ENCODE measurements at regions not wholly inside any gene's neighbourhood (a gene's known extent, or its start where the extent isn't known, plus 50 kb on each side); places are given as distances from the start of the nearest gene placed in this dataset.

DNA sequence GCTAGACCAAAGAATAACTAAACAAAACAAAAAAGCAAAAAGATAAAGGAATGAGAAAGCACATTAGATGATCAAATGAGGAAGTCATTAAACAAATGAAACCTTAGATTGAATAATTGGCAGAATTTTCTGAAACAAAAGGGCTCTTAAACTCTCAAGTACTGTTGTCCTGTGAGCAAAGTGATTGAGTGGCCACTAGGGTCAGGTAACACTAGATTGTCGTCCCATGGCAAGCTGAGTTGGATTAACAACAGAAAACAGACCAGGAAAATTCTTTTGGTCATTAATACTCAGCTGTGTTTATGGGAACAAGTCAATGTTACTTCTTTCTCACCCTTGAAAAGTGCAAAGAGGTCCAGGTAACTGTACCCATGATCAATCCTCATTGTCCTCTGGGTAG lies 81.6 kb upstream of the MRPS30 start:
- no peak overlapping the region for H3K9ac ChIP-seq
- H3K9me3 ChIP-seq: no peaks in the 10 kb centered on the region
- no peak overlapping the region for H3K4me2 ChIP-seq
- H4K20me1 ChIP-seq (ENCODE audit: insufficient read depth): no peaks in the 10 kb centered on the region
- H3K27ac ChIP-seq (ENCODE audit: low read depth in 2 of 2, low read length in 1 of 2): no peak overlapping the region
- no peaks in the 10 kb centered on the region for H3K79me2 ChIP-seq (ENCODE audit: insufficient read depth)
- H2AFZ ChIP-seq (ENCODE audit: low read depth): no peak overlapping the region
- H3K4me1 ChIP-seq (ENCODE audit: control insufficient read depth in 1 of 2, insufficient read depth in 2 of 2, low read depth in 1 of 2, low read length in 1 of 2): no peaks in the 10 kb centered on the region
- H3K27me3 ChIP-seq (ENCODE audit: insufficient read depth): no peaks in the 10 kb centered on the region
- no peaks in the 10 kb centered on the region for H3K36me3 ChIP-seq (replicated peaks in 1 of 2; ENCODE audit: control insufficient read depth in 1 of 2, insufficient read depth in 2 of 2, low read length in 1 of 2)
- no peaks in the 10 kb centered on the region for H3K9me2 ChIP-seq
- CTCF ChIA-PET: no interaction called here
- POLR2A ChIA-PET: no interaction called here
- 0% methylated on average over 1 of the region's 1 CpG for WGBS (ENCODE audit: low lambda C conversion rate)
- DNase-seq: no peak
- TF ChIP-seq, protein P1, sequence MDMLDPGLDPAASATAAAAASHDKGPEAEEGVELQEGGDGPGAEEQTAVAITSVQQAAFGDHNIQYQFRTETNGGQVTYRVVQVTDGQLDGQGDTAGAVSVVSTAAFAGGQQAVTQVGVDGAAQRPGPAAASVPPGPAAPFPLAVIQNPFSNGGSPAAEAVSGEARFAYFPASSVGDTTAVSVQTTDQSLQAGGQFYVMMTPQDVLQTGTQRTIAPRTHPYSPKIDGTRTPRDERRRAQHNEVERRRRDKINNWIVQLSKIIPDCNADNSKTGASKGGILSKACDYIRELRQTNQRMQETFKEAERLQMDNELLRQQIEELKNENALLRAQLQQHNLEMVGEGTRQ (IDR thresholded peaks at IDR 0.05; ENCODE audit: borderline replicate concordance, low read depth, low read length): no peak
- TF ChIP-seq, protein P2, sequence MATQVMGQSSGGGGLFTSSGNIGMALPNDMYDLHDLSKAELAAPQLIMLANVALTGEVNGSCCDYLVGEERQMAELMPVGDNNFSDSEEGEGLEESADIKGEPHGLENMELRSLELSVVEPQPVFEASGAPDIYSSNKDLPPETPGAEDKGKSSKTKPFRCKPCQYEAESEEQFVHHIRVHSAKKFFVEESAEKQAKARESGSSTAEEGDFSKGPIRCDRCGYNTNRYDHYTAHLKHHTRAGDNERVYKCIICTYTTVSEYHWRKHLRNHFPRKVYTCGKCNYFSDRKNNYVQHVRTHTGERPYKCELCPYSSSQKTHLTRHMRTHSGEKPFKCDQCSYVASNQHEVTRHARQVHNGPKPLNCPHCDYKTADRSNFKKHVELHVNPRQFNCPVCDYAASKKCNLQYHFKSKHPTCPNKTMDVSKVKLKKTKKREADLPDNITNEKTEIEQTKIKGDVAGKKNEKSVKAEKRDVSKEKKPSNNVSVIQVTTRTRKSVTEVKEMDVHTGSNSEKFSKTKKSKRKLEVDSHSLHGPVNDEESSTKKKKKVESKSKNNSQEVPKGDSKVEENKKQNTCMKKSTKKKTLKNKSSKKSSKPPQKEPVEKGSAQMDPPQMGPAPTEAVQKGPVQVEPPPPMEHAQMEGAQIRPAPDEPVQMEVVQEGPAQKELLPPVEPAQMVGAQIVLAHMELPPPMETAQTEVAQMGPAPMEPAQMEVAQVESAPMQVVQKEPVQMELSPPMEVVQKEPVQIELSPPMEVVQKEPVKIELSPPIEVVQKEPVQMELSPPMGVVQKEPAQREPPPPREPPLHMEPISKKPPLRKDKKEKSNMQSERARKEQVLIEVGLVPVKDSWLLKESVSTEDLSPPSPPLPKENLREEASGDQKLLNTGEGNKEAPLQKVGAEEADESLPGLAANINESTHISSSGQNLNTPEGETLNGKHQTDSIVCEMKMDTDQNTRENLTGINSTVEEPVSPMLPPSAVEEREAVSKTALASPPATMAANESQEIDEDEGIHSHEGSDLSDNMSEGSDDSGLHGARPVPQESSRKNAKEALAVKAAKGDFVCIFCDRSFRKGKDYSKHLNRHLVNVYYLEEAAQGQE (IDR thresholded peaks at IDR 0.05; ENCODE audit: low read depth, low read length): no peak
- TF ChIP-seq, protein P3, sequence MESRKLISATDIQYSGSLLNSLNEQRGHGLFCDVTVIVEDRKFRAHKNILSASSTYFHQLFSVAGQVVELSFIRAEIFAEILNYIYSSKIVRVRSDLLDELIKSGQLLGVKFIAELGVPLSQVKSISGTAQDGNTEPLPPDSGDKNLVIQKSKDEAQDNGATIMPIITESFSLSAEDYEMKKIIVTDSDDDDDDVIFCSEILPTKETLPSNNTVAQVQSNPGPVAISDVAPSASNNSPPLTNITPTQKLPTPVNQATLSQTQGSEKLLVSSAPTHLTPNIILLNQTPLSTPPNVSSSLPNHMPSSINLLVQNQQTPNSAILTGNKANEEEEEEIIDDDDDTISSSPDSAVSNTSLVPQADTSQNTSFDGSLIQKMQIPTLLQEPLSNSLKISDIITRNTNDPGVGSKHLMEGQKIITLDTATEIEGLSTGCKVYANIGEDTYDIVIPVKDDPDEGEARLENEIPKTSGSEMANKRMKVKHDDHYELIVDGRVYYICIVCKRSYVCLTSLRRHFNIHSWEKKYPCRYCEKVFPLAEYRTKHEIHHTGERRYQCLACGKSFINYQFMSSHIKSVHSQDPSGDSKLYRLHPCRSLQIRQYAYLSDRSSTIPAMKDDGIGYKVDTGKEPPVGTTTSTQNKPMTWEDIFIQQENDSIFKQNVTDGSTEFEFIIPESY (IDR thresholded peaks at IDR 0.05; ENCODE audit: borderline replicate concordance, low read depth): no peak
- TF ChIP-seq MXI1 (IDR thresholded peaks at IDR 0.05; ENCODE audit: low read depth, low read length) (no peak), ELF1 (IDR thresholded peaks at IDR 0.05) (no peak), CHD2 (IDR thresholded peaks at IDR 0.05; ENCODE audit: low read length, partially characterized antibody) (no peak), RXRA (IDR thresholded peaks at IDR 0.05; ENCODE audit: borderline replicate concordance, low read depth) (no peak)
- TF ChIP-seq, protein P4, sequence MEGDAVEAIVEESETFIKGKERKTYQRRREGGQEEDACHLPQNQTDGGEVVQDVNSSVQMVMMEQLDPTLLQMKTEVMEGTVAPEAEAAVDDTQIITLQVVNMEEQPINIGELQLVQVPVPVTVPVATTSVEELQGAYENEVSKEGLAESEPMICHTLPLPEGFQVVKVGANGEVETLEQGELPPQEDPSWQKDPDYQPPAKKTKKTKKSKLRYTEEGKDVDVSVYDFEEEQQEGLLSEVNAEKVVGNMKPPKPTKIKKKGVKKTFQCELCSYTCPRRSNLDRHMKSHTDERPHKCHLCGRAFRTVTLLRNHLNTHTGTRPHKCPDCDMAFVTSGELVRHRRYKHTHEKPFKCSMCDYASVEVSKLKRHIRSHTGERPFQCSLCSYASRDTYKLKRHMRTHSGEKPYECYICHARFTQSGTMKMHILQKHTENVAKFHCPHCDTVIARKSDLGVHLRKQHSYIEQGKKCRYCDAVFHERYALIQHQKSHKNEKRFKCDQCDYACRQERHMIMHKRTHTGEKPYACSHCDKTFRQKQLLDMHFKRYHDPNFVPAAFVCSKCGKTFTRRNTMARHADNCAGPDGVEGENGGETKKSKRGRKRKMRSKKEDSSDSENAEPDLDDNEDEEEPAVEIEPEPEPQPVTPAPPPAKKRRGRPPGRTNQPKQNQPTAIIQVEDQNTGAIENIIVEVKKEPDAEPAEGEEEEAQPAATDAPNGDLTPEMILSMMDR (IDR thresholded peaks at IDR 0.05): no peak
- TF ChIP-seq, protein P5, sequence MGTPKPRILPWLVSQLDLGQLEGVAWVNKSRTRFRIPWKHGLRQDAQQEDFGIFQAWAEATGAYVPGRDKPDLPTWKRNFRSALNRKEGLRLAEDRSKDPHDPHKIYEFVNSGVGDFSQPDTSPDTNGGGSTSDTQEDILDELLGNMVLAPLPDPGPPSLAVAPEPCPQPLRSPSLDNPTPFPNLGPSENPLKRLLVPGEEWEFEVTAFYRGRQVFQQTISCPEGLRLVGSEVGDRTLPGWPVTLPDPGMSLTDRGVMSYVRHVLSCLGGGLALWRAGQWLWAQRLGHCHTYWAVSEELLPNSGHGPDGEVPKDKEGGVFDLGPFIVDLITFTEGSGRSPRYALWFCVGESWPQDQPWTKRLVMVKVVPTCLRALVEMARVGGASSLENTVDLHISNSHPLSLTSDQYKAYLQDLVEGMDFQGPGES (IDR thresholded peaks at IDR 0.05; ENCODE audit: low read depth, low read length): no peak
- no peak overlapping the region for H3K4me3 ChIP-seq (ENCODE audit: low read depth in 2 of 2, low read length in 1 of 2)
- H3F3A ChIP-seq (replicated peaks; ENCODE audit: insufficient read depth): no peaks in the 10 kb centered on the region
